H1 (cell line): ENCODE measurements at regions not wholly inside any gene's neighbourhood (a gene's known extent, or its start where the extent isn't known, plus 50 kb on each side); places are given as distances from the start of the nearest gene placed in this dataset.

Experiments
- CTCF ChIA-PET: fragments of 300-600 bp; sonication (Branson Sonifier 250); formaldehyde crosslinking; loops from one replicate; lab custom pipeline; 2021; ENCODE audit not compliant: partially characterized antibody; lab: Charles Lee
- POLR2A ChIA-PET: fragments of 300-600 bp; sonication (Branson Sonifier 250); formaldehyde crosslinking; loops from one replicate; lab custom pipeline; 2021; ENCODE audit warnings: inconsistent platforms; ENCODE audit not compliant: partially characterized antibody; lab: Charles Lee
- DNase-seq, 2 experiments: peaks; one replicate each; pipeline versions ENCODE4 v3.0.0 to v3.0.0-alpha.2; 2010 to 2022; ENCODE audit warnings: low spot score in 2 of 2, low read depth in 1 of 2, mixed read lengths in 1 of 2
- FAIRE-seq: peaks from 2 replicates; lab custom pipeline; 2011; peaks lifted over from hg19 to GRCh38; lab: Jason Lieb, UNC
- H2AFZ ChIP-seq: 2 replicates; pipeline ENCODE4 v1.8.1; 2012; ENCODE audit warnings: low read length, inconsistent platforms
- H2AK5ac ChIP-seq: 2 replicates; pipeline ENCODE4 v1.6.1; 2013; ENCODE audit warnings: low read depth, low read length
- H2BK120ac ChIP-seq: replicated peaks from 2 replicates; pipeline ENCODE3; 2013; ENCODE audit warnings: low read depth, low read length, inconsistent platforms
- H2BK12ac ChIP-seq: 2 replicates; pipeline ENCODE4 v1.6.1; 2013; ENCODE audit warnings: low read depth, low read length
- H2BK15ac ChIP-seq: 2 replicates; pipeline ENCODE4 v1.6.1; 2013; ENCODE audit warnings: low read length
- H2BK20ac ChIP-seq: 2 replicates; pipeline ENCODE4 v1.6.1; 2013; ENCODE audit warnings: low read length
- H2BK5ac ChIP-seq: 2 replicates; pipeline ENCODE4 v1.6.1; 2013; ENCODE audit warnings: low read depth, low read length
- H3K14ac ChIP-seq: 2 replicates; pipeline ENCODE4 v1.6.1; 2013; ENCODE audit warnings: inconsistent platforms; ENCODE audit not compliant: insufficient read length
- H3K18ac ChIP-seq: 2 replicates; pipeline ENCODE4 v1.6.1; 2013; ENCODE audit warnings: low read length; ENCODE audit errors: extremely low read depth
- H3K23ac ChIP-seq: 2 replicates; pipeline ENCODE4 v1.6.1; 2013; ENCODE audit warnings: inconsistent platforms; ENCODE audit not compliant: insufficient read length
- H3K23me2 ChIP-seq: 2 replicates; pipeline ENCODE4 v1.6.1; 2013; ENCODE audit warnings: low read depth, low read length
- H3K27ac ChIP-seq: 2 replicates; pipeline ENCODE4 v1.6.1; 2011; ENCODE audit warnings: low read depth, low read length, inconsistent platforms
- H3K27me3 ChIP-seq, 4 experiments: replicated peaks in 1 of 4; 1 replicate in 1 of 4; 2 replicates in 3 of 4; pipeline versions ENCODE4 v1.6.1 to v1.8.1; 2011 to 2013; ENCODE audit warnings: low read length in 3 of 4, mild to moderate bottlenecking in 3 of 4, inconsistent platforms in 2 of 4, mixed read lengths in 2 of 4, moderate library complexity in 1 of 4; ENCODE audit not compliant: control insufficient read depth in 3 of 4, insufficient read depth in 3 of 4; ENCODE audit errors: extremely low read depth in 1 of 4
- H3K36me3 ChIP-seq, 4 experiments: 2 replicates each; pipeline versions ENCODE4 v1.6.1 to v1.8.1; 2011 to 2013; ENCODE audit warnings: mild to moderate bottlenecking in 4 of 4, low read length in 3 of 4, moderate library complexity in 2 of 4, control low read depth in 1 of 4, inconsistent platforms in 1 of 4; ENCODE audit not compliant: insufficient read depth in 4 of 4, control insufficient read depth in 2 of 4
- H3K4ac ChIP-seq: replicated peaks from 2 replicates; pipeline ENCODE3; 2013; ENCODE audit warnings: low read length, low read depth, mixed read lengths, inconsistent platforms; ENCODE audit not compliant: insufficient read length
- H3K4me1 ChIP-seq, 4 experiments: replicated peaks in 1 of 4; 1 replicate in 1 of 4; 2 replicates in 3 of 4; pipeline versions ENCODE4 v1.6.1 to v1.8.1; 2011 to 2013; ENCODE audit warnings: low read length in 3 of 4, inconsistent platforms in 2 of 4, mixed read lengths in 1 of 4; ENCODE audit not compliant: insufficient read depth in 4 of 4, control insufficient read depth in 3 of 4
- H3K4me2 ChIP-seq, 2 experiments: 2 replicates each; pipeline versions ENCODE4 v1.6.1 to v1.8.1; 2011 to 2013; ENCODE audit warnings: low read depth in 2 of 2, low read length in 2 of 2, control low read depth in 1 of 2, inconsistent platforms in 1 of 2, mild to moderate bottlenecking in 1 of 2; ENCODE audit not compliant: insufficient read depth in 1 of 2
- H3K4me3 ChIP-seq, 4 experiments: fragments of 200-600, 300-600 bp in 1 of 4; sonication (generic), shearing (Covaris generic), sonication (Bioruptor Twin) in 1 of 4; 2 replicates each; pipeline versions ENCODE4 v1.5.1 to v1.8.1; 2011 to 2016; ENCODE audit warnings: low read length in 4 of 4, low read depth in 3 of 4, control low read depth in 2 of 4, inconsistent platforms in 2 of 4, mild to moderate bottlenecking in 2 of 4, mixed read lengths in 1 of 4, moderate library complexity in 1 of 4; ENCODE audit not compliant: insufficient read depth in 2 of 4; ENCODE audit errors: extremely low read depth in 1 of 4
- H3K56ac ChIP-seq: replicated peaks from 2 replicates; pipeline ENCODE3; 2013; ENCODE audit warnings: low read depth, mild to moderate bottlenecking, mixed read lengths, low read length, inconsistent platforms; ENCODE audit not compliant: insufficient read length
- H3K79me1 ChIP-seq: 2 replicates; pipeline ENCODE4 v1.6.1; 2013; ENCODE audit warnings: low read depth, low read length, control low read depth
- H3K79me2 ChIP-seq, 2 experiments: 2 replicates each; pipeline versions ENCODE4 v1.6.1 to v1.8.1; 2012 to 2013; ENCODE audit warnings: low read length in 2 of 2, mild to moderate bottlenecking in 2 of 2, inconsistent platforms in 1 of 2; ENCODE audit not compliant: insufficient read depth in 2 of 2, control insufficient read depth in 1 of 2
- H3K9ac ChIP-seq, 4 experiments: replicated peaks in 1 of 4; 1 replicate in 1 of 4; 2 replicates in 3 of 4; pipeline versions ENCODE4 v1.6.1 to v1.8.1; 2011 to 2013; ENCODE audit warnings: low read depth in 3 of 4, low read length in 3 of 4, control low read depth in 2 of 4, mild to moderate bottlenecking in 2 of 4, moderate library complexity in 2 of 4, inconsistent platforms in 1 of 4; ENCODE audit errors: extremely low read depth in 1 of 4
- H3K9me3 ChIP-seq, 2 experiments: 2 replicates each; pipeline versions ENCODE4 v1.6.1 to v1.8.1; 2012 to 2013; ENCODE audit warnings: mild to moderate bottlenecking in 2 of 2, moderate library complexity in 2 of 2, control low read depth in 1 of 2, inconsistent platforms in 1 of 2, low read depth in 1 of 2, low read length in 1 of 2, mixed read lengths in 1 of 2; ENCODE audit not compliant: insufficient read depth in 2 of 2
- H4K20me1 ChIP-seq, 2 experiments: replicated peaks in 1 of 2; 2 replicates each; pipeline versions ENCODE3 to v1.8.1; 2011 to 2013; ENCODE audit warnings: inconsistent platforms in 2 of 2, low read length in 2 of 2, mild to moderate bottlenecking in 1 of 2; ENCODE audit not compliant: insufficient read depth in 2 of 2, control insufficient read depth in 1 of 2
- H4K5ac ChIP-seq: 2 replicates; pipeline ENCODE4 v1.6.1; 2013; ENCODE audit warnings: low read length, low read depth, mixed read lengths, inconsistent platforms; ENCODE audit not compliant: insufficient read length
- H4K8ac ChIP-seq: 2 replicates; pipeline ENCODE4 v1.8.0; 2013; ENCODE audit warnings: mild to moderate bottlenecking, moderate library complexity, low read length, inconsistent platforms; ENCODE audit not compliant: insufficient read depth; ENCODE audit errors: extremely low read depth
- H4K91ac ChIP-seq: replicated peaks from 2 replicates; pipeline ENCODE3; 2013; ENCODE audit warnings: low read length, mixed read lengths, inconsistent platforms; ENCODE audit not compliant: insufficient read length
- KDM5A ChIP-seq: fragments of 200-600 bp; IDR thresholded peaks from 2 replicates; pipeline ENCODE4 v1.7.1; 2012; ENCODE audit warnings: mild to moderate bottlenecking, low read length, inconsistent platforms, mixed read lengths
- RNF2 ChIP-seq: fragments of 200-900, 300-1000 bp; sonication (generic); IDR thresholded peaks from 2 replicates; pipeline ENCODE4 v1.7.1; 2016; ENCODE audit warnings: borderline replicate concordance, low read depth, mild to moderate bottlenecking, antibody characterized with exemption, low read length; ENCODE audit not compliant: poor library complexity, severe bottlenecking; ENCODE audit errors: missing control alignments
- SIN3A ChIP-seq, 2 experiments: IDR thresholded peaks in 1 of 2; conservative IDR thresholded peaks in 1 of 2; 2 replicates each; pipeline ENCODE4 v1.6.1; 2011 to 2012; ENCODE audit warnings: low read length in 2 of 2, improper control_type of control experiment in 1 of 2, low read depth in 1 of 2, mild to moderate bottlenecking in 1 of 2
- TEAD4 ChIP-seq: IDR thresholded peaks from 2 replicates; pipeline ENCODE4 v1.6.1; 2012; ENCODE audit warnings: low read depth, low read length, inconsistent platforms, mixed read lengths

- H3K9me3 ChIP-seq, result no peaks in the 10 kb centered on the region
- H3K36me3 ChIP-seq, result no peaks in the 10 kb centered on the region
- no peak overlapping the region for H3K27ac ChIP-seq
- no peak overlapping the region for H3K9ac ChIP-seq
- H4K91ac ChIP-seq, result no peak overlapping the region
- no peak for FAIRE-seq
- H2BK20ac ChIP-seq, result no peak overlapping the region
- H3K14ac ChIP-seq, result no peak overlapping the region
- H2BK15ac ChIP-seq, result no peak overlapping the region
- H4K8ac ChIP-seq, result no peak overlapping the region
- no peak overlapping the region for H3K18ac ChIP-seq
- no peak overlapping the region for H4K5ac ChIP-seq
- no peak overlapping the region for H2BK12ac ChIP-seq
- no peak overlapping the region for H3K23ac ChIP-seq
- CTCF ChIA-PET, result no interaction called here
- H3K4me2 ChIP-seq, result no peak overlapping the region
- POLR2A ChIA-PET, result no interaction called here
- TF ChIP-seq SIN3A (conservative IDR thresholded peaks at IDR 0.05 in 1 of 2, IDR thresholded peaks at IDR 0.05 in 1 of 2; ENCODE audit: low read depth in 1 of 2, low read length in 2 of 2) (no peak), KDM5A (no peak), RNF2 (no peak), TEAD4 (no peak)
- TF ChIP-seq, all 59 proteins: peak for 0
- no peak overlapping the region for H3K56ac ChIP-seq
- no peaks in the 10 kb centered on the region for H3K27me3 ChIP-seq
- no peak overlapping the region for H2AK5ac ChIP-seq
- no peak overlapping the region for H2AFZ ChIP-seq
- H2BK120ac ChIP-seq, result no peak overlapping the region
- no peak for DNase-seq
- H3K79me1 ChIP-seq, result no peaks in the 10 kb centered on the region
- H3K79me2 ChIP-seq, result no peaks in the 10 kb centered on the region
- no peaks in the 10 kb centered on the region for H3K4me1 ChIP-seq
- H3K4ac ChIP-seq, result no peak overlapping the region
- H2BK5ac ChIP-seq, result no peak overlapping the region
- no peaks in the 10 kb centered on the region for H3K23me2 ChIP-seq
- no peaks in the 10 kb centered on the region for H4K20me1 ChIP-seq
- H3K4me3 ChIP-seq, result no peak overlapping the region
Observed at GRCh38 chr10:65042496-65042895, 1521.3 kb downstream of the REEP3 start.
